Coronary artery (tissue), 2 donors: ENCODE measurements at regions not wholly inside any gene's neighbourhood (a gene's known extent, or its start where the extent isn't known, plus 50 kb on each side); places are given as distances from the start of the nearest gene placed in this dataset.
"Not testable (repeated sequence)": the region's sequence is repeated elsewhere in the genome, so short reads cannot be mapped to it uniquely, and the experiment has no call there.

ENCODE experiments used
- DNase-seq: peaks from one replicate; pipeline ENCODE4 v3.0.0-alpha.2; 2017; ENCODE audit warnings: low spot score
- H3K27ac ChIP-seq, 2 donors: fragments of 200-600 bp; sonication (generic); one replicate each; pipeline ENCODE4 v1.5.1; 2016 to 2019
- H3K4me3 ChIP-seq: fragments of 200-600 bp; sonication (generic); 2 replicates; pipeline ENCODE4 v1.5.1; 2016; ENCODE audit warnings: mild to moderate bottlenecking, moderate library complexity
- TF ChIP-seq, protein P1 (sequence below): fragments of 200-600 bp; sonication (generic); IDR thresholded peaks from one replicate; pipeline ENCODE4 v1.5.1; 2019; ENCODE audit warnings: antibody characterized with exemption

- H3K27ac ChIP-seq = no peak overlapping the region
- no peak overlapping the region for H3K4me3 ChIP-seq
- no peak for DNase-seq
These were observed 180.7 kb upstream of the ID2 start for GRCh38 chr2:8501061-8501720.

GRCh38 chr2:8502316-8502715 is 179.5 kb upstream of the ID2 start:
- H3K4me3 ChIP-seq = no peak overlapping the region
- no peak overlapping the region for H3K27ac ChIP-seq
- TF ChIP-seq, protein P1, sequence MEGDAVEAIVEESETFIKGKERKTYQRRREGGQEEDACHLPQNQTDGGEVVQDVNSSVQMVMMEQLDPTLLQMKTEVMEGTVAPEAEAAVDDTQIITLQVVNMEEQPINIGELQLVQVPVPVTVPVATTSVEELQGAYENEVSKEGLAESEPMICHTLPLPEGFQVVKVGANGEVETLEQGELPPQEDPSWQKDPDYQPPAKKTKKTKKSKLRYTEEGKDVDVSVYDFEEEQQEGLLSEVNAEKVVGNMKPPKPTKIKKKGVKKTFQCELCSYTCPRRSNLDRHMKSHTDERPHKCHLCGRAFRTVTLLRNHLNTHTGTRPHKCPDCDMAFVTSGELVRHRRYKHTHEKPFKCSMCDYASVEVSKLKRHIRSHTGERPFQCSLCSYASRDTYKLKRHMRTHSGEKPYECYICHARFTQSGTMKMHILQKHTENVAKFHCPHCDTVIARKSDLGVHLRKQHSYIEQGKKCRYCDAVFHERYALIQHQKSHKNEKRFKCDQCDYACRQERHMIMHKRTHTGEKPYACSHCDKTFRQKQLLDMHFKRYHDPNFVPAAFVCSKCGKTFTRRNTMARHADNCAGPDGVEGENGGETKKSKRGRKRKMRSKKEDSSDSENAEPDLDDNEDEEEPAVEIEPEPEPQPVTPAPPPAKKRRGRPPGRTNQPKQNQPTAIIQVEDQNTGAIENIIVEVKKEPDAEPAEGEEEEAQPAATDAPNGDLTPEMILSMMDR = no peak
- DNase-seq = no peak

More at GRCh38 chr2:8501061-8501720, 180.7 kb upstream of the ID2 start:
- TF ChIP-seq, protein P1 = no peak

DNA sequence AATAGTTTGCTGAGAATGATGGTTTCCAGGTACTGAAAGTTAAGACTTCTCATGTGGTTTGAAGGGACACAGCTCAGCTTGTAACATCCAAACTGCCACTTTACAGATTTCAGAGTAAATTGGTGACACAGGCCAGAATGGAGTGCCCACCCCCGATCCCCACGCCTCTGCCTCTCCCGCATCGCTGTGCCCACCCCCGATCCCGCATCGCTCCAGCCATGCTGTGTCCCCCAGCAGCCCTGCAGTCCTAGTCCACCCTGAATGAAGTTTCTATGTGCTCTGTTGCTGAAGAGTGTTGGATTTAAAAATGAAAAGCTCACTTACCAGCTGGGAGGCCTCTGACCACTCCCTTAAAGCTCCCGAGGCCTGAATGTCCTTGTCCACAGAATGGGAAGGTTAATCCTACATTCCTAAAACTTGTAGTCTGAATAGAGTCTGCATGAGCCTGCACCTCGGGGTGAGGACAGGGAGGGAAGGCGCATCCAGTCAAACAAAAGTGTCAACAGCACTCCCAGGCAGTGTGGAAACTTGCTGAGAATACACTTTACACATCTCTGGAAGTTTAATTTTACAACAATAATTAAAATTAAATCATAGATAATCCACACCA is 176.4 kb upstream of the ID2 start:
- TF ChIP-seq, protein P1 = no peak
- H3K27ac ChIP-seq = no peak overlapping the region
- DNase-seq = no peak
- no peak overlapping the region for H3K4me3 ChIP-seq

DNA sequence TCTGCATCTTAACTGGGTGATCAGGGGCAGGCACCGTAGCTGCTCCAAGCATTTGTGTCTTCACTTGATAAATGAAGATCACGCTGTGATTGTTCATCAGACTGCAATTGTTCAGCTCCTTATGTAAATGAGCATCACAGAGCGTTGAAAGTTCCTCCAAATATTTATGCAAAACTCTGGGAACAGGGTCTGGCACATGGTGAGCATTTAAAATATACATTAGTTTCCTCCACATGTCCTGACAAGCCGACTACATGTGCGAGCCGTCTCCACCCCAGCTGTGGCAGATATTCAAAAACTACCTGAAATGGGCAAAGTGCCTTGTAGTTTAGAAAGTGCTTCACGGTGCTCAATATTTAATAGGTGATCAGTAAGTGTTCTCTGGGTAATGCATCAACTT is 175.1 kb upstream of the ID2 start:
- TF ChIP-seq, protein P1 = no peak
- Histone ChIP-seq H3K4me3 (no peak overlapping the region), H3K27ac (no peak overlapping the region)
- DNase-seq = no peak

GRCh38 chr2:8508766-8509165 is 173.1 kb upstream of the ID2 start:
- TF ChIP-seq, protein P1 = no peak
- Histone ChIP-seq H3K4me3 (no peak overlapping the region), H3K27ac (no peak overlapping the region)
- DNase-seq = no peak

- TF ChIP-seq, protein P1 = no peak
- DNase-seq = no peak
- Histone ChIP-seq H3K4me3 (no peak overlapping the region), H3K27ac (no peak overlapping the region)
These were observed 172.2 kb upstream of the ID2 start for GRCh38 chr2:8509621-8510020.

DNA sequence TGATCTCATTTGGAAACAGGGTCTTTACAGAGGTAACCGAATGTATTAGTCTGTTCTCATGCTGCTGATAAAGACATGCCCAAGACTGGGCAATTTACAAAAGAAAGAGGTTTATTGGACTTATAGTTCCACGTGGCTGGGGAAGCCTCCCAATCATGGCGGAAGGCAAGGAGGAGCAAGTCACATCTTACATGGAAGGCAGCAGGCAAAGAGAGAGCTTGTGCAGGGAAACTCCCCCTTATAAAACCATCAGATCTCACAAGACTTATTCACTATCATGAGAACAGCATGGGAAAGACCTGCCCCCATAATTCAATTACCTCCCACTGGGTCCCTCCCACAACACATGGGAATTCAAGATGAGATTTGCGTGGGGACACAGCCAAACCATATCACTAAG is 171.8 kb upstream of the ID2 start:
- not testable (repeated sequence) for H3K27ac ChIP-seq, H3K4me3 ChIP-seq, DNase-seq
